GM23338 (cell line): ENCODE measurements at regions not wholly inside any gene's neighbourhood (a gene's known extent, or its start where the extent isn't known, plus 50 kb on each side); places are given as distances from the start of the nearest gene placed in this dataset.

Source experiments
- CTCF ChIP-seq, 2 experiments: fragments of 200-600 bp in 1 of 2; sonication (generic) in 1 of 2; conservative IDR thresholded peaks; 2 replicates each; pipeline versions ENCODE4 v1.5.1 to v1.6.1; 2016 to 2017; ENCODE audit warnings: antibody characterized with exemption in 2 of 2, low read depth in 2 of 2, mild to moderate bottlenecking in 2 of 2, moderate library complexity in 1 of 2
- EZH2 ChIP-seq: fragments of 200-600 bp; sonication (generic); IDR thresholded peaks from one replicate; pipeline ENCODE4 v1.8.0; 2017; ENCODE audit warnings: antibody characterized with exemption, mild to moderate bottlenecking, low read depth; ENCODE audit not compliant: unreplicated experiment
- REST ChIP-seq: IDR thresholded peaks from one replicate; pipeline ENCODE4 v1.6.1; 2018; ENCODE audit warnings: antibody characterized with exemption; ENCODE audit not compliant: unreplicated experiment

GRCh38 chr4:117783716-117784115 is 250.6 kb upstream of the NDST3 start:
- TF ChIP-seq CTCF (conservative IDR thresholded peaks at IDR 0.05; ENCODE audit: low read depth in 2 of 2) (no peak), REST (no peak), EZH2 (no peak)
